ENCODE measurements at regions not wholly inside any gene's neighbourhood (a gene's known extent, or its start where the extent isn't known, plus 50 kb on each side); places are given as distances from the start of the nearest gene placed in this dataset.

- no peak for TF ChIP-seq POLR2A (IDR thresholded peaks at IDR 0.05)
- TF ChIP-seq CTCF (IDR thresholded peaks at IDR 0.05): no peak
Observed at GRCh38 chr21:18887922-18888602, 484.5 kb upstream of the TMPRSS15 start.
